GM12878 (cell line): ENCODE measurements at regions not wholly inside any gene's neighbourhood (a gene's known extent, or its start where the extent isn't known, plus 50 kb on each side); places are given as distances from the start of the nearest gene placed in this dataset.

ENCODE experiments used
- ATAC-seq: fragments of 200-7000 bp; cut with Tn5 transposase; 3 replicates; pipeline ENCODE4 v1.9.1; 2020; ENCODE audit warnings: mild to moderate bottlenecking, moderate library complexity
- BruUV-seq: library from RNA; stranded (reverse); fragments of 400-500 nt; replicated peaks from 2 replicates; lab custom pipeline; 2021; lab: Mats Ljungman, UMichigan
- CTCF ChIA-PET: fragments of 300-600 bp; sonication (Branson Sonifier 250); formaldehyde crosslinking; extraction: SDS; loops from one replicate; lab custom pipeline; 2021; ENCODE audit warnings: inconsistent platforms; lab: Yijun Ruan, JAX
- POLR2A ChIA-PET: fragments of 350-600 bp; formaldehyde crosslinking; extraction: SDS; loops from one replicate; lab custom pipeline; 2021; ENCODE audit warnings: inconsistent platforms; lab: Charles Lee
- RAD21 ChIA-PET: fragments of 300-600 bp; sonication (Branson Sonifier 250); formaldehyde crosslinking; loops from one replicate; lab custom pipeline; 2023; ENCODE audit warnings: antibody characterized with exemption; ENCODE audit not compliant: unreplicated experiment; lab: Charles Lee
- SMC1A ChIA-PET: fragments of 300-600 bp; sonication (Branson Sonifier 250); formaldehyde crosslinking; loops from one replicate; lab custom pipeline; 2023; ENCODE audit not compliant: unreplicated experiment, uncharacterized antibody; lab: Charles Lee
- DNase-seq: peaks from one replicate; pipeline ENCODE4 v3.0.0-alpha.2; 2011; ENCODE audit warnings: low read depth, low spot score
- FAIRE-seq: peaks from 3 replicates; lab custom pipeline; 2011; peaks lifted over from hg19 to GRCh38; lab: Jason Lieb, UNC
- H2AFZ ChIP-seq: 2 replicates; pipeline ENCODE4 v1.6.0; 2011; ENCODE audit warnings: low read depth, low read length, control low read depth; ENCODE audit not compliant: control insufficient read depth
- H3K27ac ChIP-seq: 2 replicates; pipeline ENCODE4 v1.5.1; 2011; ENCODE audit warnings: control low read depth; ENCODE audit not compliant: control insufficient read depth, insufficient read depth
- H3K27me3 ChIP-seq, 2 experiments: replicated peaks in 1 of 2; 2 replicates each; pipeline versions ENCODE4 v1.6.0 to v1.6.1; 2011; ENCODE audit warnings: low read length in 1 of 2; ENCODE audit not compliant: control insufficient read depth in 2 of 2, insufficient read depth in 2 of 2
- H3K36me3 ChIP-seq, 2 experiments: 2 replicates each; pipeline ENCODE4 v1.5.1; 2011; ENCODE audit warnings: low read length in 1 of 2; ENCODE audit not compliant: control insufficient read depth in 2 of 2, insufficient read depth in 2 of 2
- H3K4me1 ChIP-seq: 2 replicates; pipeline ENCODE4 v1.6.1; 2011; ENCODE audit warnings: mild to moderate bottlenecking, low read length, moderate library complexity, mixed read lengths; ENCODE audit not compliant: control insufficient read depth, insufficient read depth
- H3K4me2 ChIP-seq: 2 replicates; pipeline ENCODE4 v1.6.0; 2011; ENCODE audit warnings: control low read depth; ENCODE audit not compliant: control insufficient read depth, insufficient read depth
- H3K4me3 ChIP-seq: fragments of 200-600 bp; sonication (generic); 2 replicates; pipeline ENCODE4 v1.5.1; 2016
- H3K79me2 ChIP-seq: 2 replicates; pipeline ENCODE4 v1.6.0; 2011; ENCODE audit warnings: low read length; ENCODE audit not compliant: control insufficient read depth, insufficient read depth
- H3K9ac ChIP-seq: 2 replicates; pipeline ENCODE4 v1.8.0; 2011; ENCODE audit warnings: low read length, control low read depth, mixed read lengths; ENCODE audit not compliant: control insufficient read depth, insufficient read depth
- H3K9me3 ChIP-seq: replicated peaks from 3 replicates; pipeline ENCODE4 v1.5.1; 2011; ENCODE audit warnings: mild to moderate bottlenecking, low read length; ENCODE audit not compliant: control insufficient read depth, insufficient read depth
- H4K20me1 ChIP-seq: 2 replicates; pipeline ENCODE4 v1.6.0; 2011; ENCODE audit not compliant: control insufficient read depth, insufficient read depth
- GABPA ChIP-seq: IDR thresholded peaks from 2 replicates; pipeline ENCODE4 v1.6.1; 2014; ENCODE audit warnings: antibody characterized with exemption, low read depth, mild to moderate bottlenecking, inconsistent platforms
- WGBS: methylation state at CpG from one replicate; pipeline ENCODE4 v1.1.6; 2016; ENCODE audit warnings: low lambda C conversion rate; ENCODE audit not compliant: insufficient replicate concordance, insufficient coverage; ENCODE audit errors: missing lambda C conversion rate; 5-methylcytosine and 5-hydroxymethylcytosine counted together
- in situ Hi-C: fragments of 300-500 bp; cut with MboI; formaldehyde crosslinking; loops from 9 replicates; pipeline ENCODE4 v1.14.3; 2018; ENCODE audit warnings: mixed read lengths
- intact Hi-C: fragments of 100-400 bp; cut with micrococcal nuclease; formaldehyde crosslinking; loops from one replicate; pipeline ENCODE4 v1.14.2; 2022; ENCODE audit not compliant: unreplicated experiment
- TF ChIP-seq, protein P1 (sequence below), 3 experiments: IDR thresholded peaks in 2 of 3; conservative IDR thresholded peaks in 1 of 3; 2 replicates each; pipeline ENCODE4 v1.5.1; 2011; ENCODE audit warnings: low read depth in 3 of 3, low read length in 3 of 3, mild to moderate bottlenecking in 3 of 3, control low read depth in 2 of 3, moderate library complexity in 2 of 3, inconsistent platforms in 1 of 3, mixed read lengths in 1 of 3; ENCODE audit not compliant: control insufficient read depth in 2 of 3, insufficient read depth in 1 of 3; ENCODE audit errors: extremely low read depth in 1 of 3
- TF ChIP-seq, protein P2 (sequence below): fragments of 450-650 bp; IDR thresholded peaks from 2 replicates; pipeline ENCODE4 v1.6.1; 2016; ENCODE audit warnings: mild to moderate bottlenecking
- TF ChIP-seq, protein P3 (sequence below): fragments of 450-650 bp; IDR thresholded peaks from 2 replicates; pipeline ENCODE4 v1.6.1; 2016; ENCODE audit warnings: mild to moderate bottlenecking

DNA sequence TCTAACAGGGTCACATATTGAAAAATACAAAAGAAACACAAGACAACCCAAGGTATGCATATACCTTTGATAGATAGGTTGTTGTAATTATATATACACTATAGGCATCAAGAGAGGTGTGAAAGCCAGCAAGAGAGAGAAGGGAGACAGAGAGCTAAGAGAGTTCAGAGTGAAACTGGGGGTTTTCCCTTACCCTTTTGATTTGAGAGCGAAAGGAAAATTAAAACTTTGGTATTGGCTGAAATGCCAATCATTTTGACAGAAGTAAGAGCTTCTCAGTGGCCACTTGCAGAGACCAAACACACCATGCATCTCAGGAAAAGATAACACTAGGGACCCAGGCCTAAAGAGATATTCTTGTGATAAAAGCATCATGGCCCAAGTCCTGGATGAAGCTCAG, 183.6 kb downstream of the SHOX2 start:
- H3K4me3 ChIP-seq, result no peak overlapping the region
- CTCF ChIA-PET, result interaction anchor here (0.9 to 1.1 kb wide), 2 partner anchors 8 to 33 kb away, joined by 3 read pairs; no protein-coding TSS in a partner anchor
- no peaks in the 10 kb centered on the region for H4K20me1 ChIP-seq
- BruUV-seq, result no TSS peak
- in situ Hi-C loops, result no loop called here
- intact Hi-C loops, result no loop called here
- no peak overlapping the region for H3K4me2 ChIP-seq
- H3K27ac ChIP-seq, result no peak overlapping the region
- RAD21 ChIA-PET, result interaction anchor here (1.3 kb wide), 1 partner anchor 512 kb away, joined by 3 read pairs; no protein-coding TSS in a partner anchor
- WGBS, result 47% methylated on average over 1 of the region's 1 CpG
- H3K36me3 ChIP-seq, result no peaks in the 10 kb centered on the region
- no peak overlapping the region for H3K9ac ChIP-seq
- H3K9me3 ChIP-seq, result no peaks in the 10 kb centered on the region
- POLR2A ChIA-PET, result no interaction called here
- peak; percentile 93 for ATAC-seq
- H3K4me1 ChIP-seq, result no peaks in the 10 kb centered on the region
- no peak for FAIRE-seq
- DNase-seq, result peak; percentile 12
- no peaks in the 10 kb centered on the region for H3K27me3 ChIP-seq
- TF ChIP-seq, protein P1, sequence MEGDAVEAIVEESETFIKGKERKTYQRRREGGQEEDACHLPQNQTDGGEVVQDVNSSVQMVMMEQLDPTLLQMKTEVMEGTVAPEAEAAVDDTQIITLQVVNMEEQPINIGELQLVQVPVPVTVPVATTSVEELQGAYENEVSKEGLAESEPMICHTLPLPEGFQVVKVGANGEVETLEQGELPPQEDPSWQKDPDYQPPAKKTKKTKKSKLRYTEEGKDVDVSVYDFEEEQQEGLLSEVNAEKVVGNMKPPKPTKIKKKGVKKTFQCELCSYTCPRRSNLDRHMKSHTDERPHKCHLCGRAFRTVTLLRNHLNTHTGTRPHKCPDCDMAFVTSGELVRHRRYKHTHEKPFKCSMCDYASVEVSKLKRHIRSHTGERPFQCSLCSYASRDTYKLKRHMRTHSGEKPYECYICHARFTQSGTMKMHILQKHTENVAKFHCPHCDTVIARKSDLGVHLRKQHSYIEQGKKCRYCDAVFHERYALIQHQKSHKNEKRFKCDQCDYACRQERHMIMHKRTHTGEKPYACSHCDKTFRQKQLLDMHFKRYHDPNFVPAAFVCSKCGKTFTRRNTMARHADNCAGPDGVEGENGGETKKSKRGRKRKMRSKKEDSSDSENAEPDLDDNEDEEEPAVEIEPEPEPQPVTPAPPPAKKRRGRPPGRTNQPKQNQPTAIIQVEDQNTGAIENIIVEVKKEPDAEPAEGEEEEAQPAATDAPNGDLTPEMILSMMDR (IDR thresholded peaks at IDR 0.05 in 2 of 3, conservative IDR thresholded peaks at IDR 0.05 in 1 of 3; ENCODE audit: control insufficient read depth in 2 of 3, extremely low read depth in 1 of 3, insufficient read depth in 1 of 3, low read depth in 3 of 3, low read length in 3 of 3), result no peak
- TF ChIP-seq GABPA, result no peak
- TF ChIP-seq, protein P2, sequence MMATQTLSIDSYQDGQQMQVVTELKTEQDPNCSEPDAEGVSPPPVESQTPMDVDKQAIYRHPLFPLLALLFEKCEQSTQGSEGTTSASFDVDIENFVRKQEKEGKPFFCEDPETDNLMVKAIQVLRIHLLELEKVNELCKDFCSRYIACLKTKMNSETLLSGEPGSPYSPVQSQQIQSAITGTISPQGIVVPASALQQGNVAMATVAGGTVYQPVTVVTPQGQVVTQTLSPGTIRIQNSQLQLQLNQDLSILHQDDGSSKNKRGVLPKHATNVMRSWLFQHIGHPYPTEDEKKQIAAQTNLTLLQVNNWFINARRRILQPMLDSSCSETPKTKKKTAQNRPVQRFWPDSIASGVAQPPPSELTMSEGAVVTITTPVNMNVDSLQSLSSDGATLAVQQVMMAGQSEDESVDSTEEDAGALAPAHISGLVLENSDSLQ, result peak; percentile 88
- TF ChIP-seq, protein P3, sequence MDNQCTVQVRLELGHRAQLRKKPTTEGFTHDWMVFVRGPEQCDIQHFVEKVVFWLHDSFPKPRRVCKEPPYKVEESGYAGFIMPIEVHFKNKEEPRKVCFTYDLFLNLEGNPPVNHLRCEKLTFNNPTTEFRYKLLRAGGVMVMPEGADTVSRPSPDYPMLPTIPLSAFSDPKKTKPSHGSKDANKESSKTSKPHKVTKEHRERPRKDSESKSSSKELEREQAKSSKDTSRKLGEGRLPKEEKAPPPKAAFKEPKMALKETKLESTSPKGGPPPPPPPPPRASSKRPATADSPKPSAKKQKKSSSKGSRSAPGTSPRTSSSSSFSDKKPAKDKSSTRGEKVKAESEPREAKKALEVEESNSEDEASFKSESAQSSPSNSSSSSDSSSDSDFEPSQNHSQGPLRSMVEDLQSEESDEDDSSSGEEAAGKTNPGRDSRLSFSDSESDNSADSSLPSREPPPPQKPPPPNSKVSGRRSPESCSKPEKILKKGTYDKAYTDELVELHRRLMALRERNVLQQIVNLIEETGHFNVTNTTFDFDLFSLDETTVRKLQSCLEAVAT, result no peak
- no peaks in the 10 kb centered on the region for H3K79me2 ChIP-seq
- no peak overlapping the region for H2AFZ ChIP-seq
- SMC1A ChIA-PET, result interaction anchor here (0.9 kb wide), 1 partner anchor 178 kb away, joined by 3 read pairs; no protein-coding TSS in a partner anchor
